HG03045 (cell line): ENCODE measurements at regions not wholly inside any gene's neighbourhood (a gene's known extent, or its start where the extent isn't known, plus 50 kb on each side); places are given as distances from the start of the nearest gene placed in this dataset.

Experiments used
- ATAC-seq: cut with Tn5 transposase; IDR thresholded peaks from one replicate; pipeline ENCODE4 v1.9.1; 2021; ENCODE audit warnings: mild to moderate bottlenecking, moderate library complexity; ENCODE audit not compliant: unreplicated experiment

- no peak for ATAC-seq
These were observed 85.9 kb upstream of the NPVF start for GRCh38 chr7:25314094-25314730.

- no peak for ATAC-seq
These were observed 86.5 kb upstream of the NPVF start for GRCh38 chr7:25314731-25315267.

- no peak for ATAC-seq
These were observed 88.1 kb upstream of the NPVF start for GRCh38 chr7:25316366-25316765.

GRCh38 chr7:25318047-25318446 lies 89.8 kb upstream of the NPVF start:
- ATAC-seq: no peak

GRCh38 chr7:25319707-25320106 lies 91.4 kb upstream of the NPVF start:
- no peak for ATAC-seq

GRCh38 chr7:25320791-25321190 lies 92.5 kb upstream of the NPVF start:
- ATAC-seq: no peak

GRCh38 chr7:25321424-25321823 lies 93.1 kb upstream of the NPVF start:
- no peak for ATAC-seq

- ATAC-seq: no peak
These were observed 94.2 kb upstream of the NPVF start for GRCh38 chr7:25322473-25322872.

- ATAC-seq: no peak
These were observed 97.0 kb upstream of the NPVF start for GRCh38 chr7:25325186-25325757.

GRCh38 chr7:25326501-25327156 lies 98.3 kb upstream of the NPVF start:
- ATAC-seq: no peak

- ATAC-seq: no peak
These were observed 101.5 kb upstream of the NPVF start for GRCh38 chr7:25329815-25330214.

- ATAC-seq: no peak
These were observed 105.1 kb upstream of the NPVF start for GRCh38 chr7:25333296-25333928.

GRCh38 chr7:25347360-25348066 lies 119.2 kb upstream of the NPVF start:
- no peak for ATAC-seq

- ATAC-seq: no peak
These were observed 119.8 kb upstream of the NPVF start for GRCh38 chr7:25348104-25348503.

- no peak for ATAC-seq
These were observed 121.2 kb upstream of the NPVF start for GRCh38 chr7:25349283-25350017.

GRCh38 chr7:25350041-25350440 lies 121.8 kb upstream of the NPVF start:
- no peak for ATAC-seq

GRCh38 chr7:25351761-25352160 lies 123.5 kb upstream of the NPVF start:
- no peak for ATAC-seq

GRCh38 chr7:25353196-25353595 lies 124.9 kb upstream of the NPVF start:
- no peak for ATAC-seq

- no peak for ATAC-seq
These were observed 125.4 kb upstream of the NPVF start for GRCh38 chr7:25353732-25354131.

GRCh38 chr7:25356534-25357151 lies 128.4 kb upstream of the NPVF start:
- ATAC-seq: no peak
